LHCN-M2 (cell line): ENCODE measurements at regions not wholly inside any gene's neighbourhood (a gene's known extent, or its start where the extent isn't known, plus 50 kb on each side); places are given as distances from the start of the nearest gene placed in this dataset.
"Not testable (repeated sequence)": the region's sequence is repeated elsewhere in the genome, so short reads cannot be mapped to it uniquely, and the experiment has no call there.

ENCODE experiments used
- DNase-seq: peaks from one replicate; pipeline ENCODE4 v3.0.0-alpha.2; 2012; ENCODE audit warnings: low read depth

DNA sequence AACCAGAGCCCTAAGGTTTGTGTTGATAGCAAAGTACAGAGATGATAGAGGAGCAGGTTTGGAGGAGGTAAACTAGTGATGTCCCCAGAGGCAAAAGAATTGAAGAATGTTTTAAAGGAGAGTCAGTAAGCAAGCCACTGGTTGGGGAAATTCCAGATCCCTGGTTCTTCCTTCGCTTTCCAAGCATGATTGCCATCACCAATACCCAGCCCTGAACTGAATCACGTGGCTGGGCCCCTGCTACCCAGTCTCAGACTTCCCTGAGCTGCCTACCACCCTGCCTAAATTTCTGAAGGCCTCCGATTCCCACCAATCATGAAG lies 95.3 kb upstream of the FOXN2 start:
- DNase-seq = no peak

- no peak for DNase-seq
Observed at GRCh38 chr2:48219555-48220436, 94.7 kb upstream of the FOXN2 start.

- DNase-seq = no peak
Observed at GRCh38 chr2:48220501-48220900, 94.0 kb upstream of the FOXN2 start.

- DNase-seq = no peak
Observed at GRCh38 chr2:48221846-48222516, 92.5 kb upstream of the FOXN2 start.

DNA sequence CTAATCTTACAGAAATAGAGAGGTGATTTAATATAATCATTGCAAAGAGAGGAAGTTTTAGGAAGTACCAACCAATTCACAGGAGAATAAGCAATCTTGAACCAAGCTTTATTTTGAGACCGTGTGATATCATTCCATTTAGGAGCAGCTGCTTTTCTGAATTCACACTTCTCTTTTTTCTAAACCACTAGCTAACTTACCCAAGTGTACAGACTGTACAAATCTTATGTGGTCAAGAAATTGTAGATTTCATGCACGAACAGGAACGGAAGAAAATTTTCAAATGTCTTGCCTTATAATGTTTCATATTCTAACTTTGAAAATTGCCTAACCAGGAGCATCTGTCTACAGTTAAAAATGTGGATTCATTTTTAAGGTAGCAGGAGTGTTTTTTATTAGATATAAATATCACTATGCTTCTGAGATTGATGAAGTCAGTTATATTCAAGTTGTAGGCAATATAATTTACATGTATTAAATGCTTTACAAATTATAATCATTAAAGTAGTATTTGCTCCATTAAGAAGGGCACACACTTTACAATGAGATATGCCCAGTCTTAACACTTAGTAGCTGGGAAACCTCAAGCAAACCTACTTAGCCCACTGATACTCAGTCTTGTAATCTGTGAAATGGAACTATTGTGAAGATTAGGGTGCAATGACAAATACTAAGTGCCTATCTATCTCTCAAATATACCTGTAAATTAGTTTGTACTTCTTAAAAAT lies 86.7 kb upstream of the FOXN2 start:
- DNase-seq = peak; percentile 94

DNA sequence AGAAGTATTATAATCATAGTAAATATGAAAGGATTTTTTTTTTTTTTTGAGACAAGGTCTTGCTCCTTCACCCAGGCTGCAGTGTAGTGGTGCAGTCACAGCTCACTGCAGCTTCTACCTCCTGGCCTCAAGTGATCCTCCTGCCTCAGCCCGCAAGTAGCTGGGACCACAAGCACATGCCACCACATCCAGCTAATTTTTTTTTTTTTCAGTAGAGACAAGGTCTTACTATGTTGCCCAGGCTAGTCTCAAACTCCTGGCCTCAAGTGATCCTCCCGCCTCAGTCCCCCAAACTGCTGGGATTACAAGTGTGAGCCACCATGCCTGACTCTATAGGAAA lies 86.2 kb upstream of the FOXN2 start:
- no peak for DNase-seq

GRCh38 chr2:48229063-48229462 lies 85.4 kb upstream of the FOXN2 start:
- no peak for DNase-seq

DNA sequence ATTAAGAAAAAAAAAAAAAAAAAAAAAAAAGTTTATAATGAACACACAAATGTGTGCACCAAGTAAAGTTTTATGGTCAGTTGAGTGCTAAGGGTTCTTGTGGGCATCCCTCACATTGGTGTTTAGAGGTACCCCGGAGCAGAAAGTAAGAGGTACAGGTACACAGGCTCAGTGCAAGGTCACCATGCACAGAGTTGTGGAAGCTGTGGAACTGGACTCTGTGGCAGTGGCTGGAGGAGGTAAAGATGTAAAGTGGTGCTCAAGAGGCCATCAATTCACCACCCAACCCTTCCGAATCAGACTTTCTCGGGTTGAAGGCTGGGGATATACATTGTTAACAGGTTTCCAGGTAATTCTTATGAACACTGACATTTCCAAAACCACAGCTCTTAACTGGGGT lies 83.6 kb upstream of the FOXN2 start:
- DNase-seq = no peak

- DNase-seq = no peak
Observed at GRCh38 chr2:48232351-48232750, 82.1 kb upstream of the FOXN2 start.

DNA sequence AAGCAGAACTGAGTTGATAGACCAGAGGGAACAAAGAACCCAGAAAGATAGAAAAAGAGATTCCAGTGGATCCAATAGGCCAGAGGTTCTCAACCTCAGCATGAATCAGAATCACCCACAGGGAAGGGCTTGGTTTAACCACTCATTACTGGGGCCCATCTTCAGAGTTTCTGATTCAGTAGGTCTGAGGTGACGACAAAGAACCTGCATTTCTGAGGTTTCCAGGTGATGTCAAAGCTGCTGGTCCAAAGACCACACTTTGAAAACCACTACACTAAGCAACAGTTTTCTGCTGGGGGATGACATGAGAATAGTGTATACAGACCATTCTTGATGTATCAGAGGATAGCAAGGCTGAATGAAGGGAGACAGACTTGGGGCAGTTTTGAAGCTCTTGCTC lies 81.5 kb upstream of the FOXN2 start:
- DNase-seq = no peak

DNA sequence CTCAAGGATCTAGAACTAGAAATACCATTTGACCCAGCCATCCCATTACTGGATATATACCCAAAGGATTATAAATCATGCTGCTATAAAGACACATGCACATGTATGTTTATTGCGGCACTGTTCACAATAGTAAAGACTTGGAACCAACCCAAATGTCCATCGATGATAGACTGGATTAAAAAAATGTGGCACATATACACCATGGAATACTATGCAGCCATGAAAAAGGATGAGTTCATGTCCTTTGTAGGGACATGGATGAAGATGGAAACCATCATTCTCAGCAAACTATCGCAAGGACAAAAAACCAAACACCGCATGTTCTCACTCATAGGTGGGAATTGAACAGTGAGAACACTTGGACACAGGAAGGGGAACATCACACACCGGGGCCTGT lies 80.7 kb upstream of the FOXN2 start:
- DNase-seq = not testable (repeated sequence)

GRCh38 chr2:48235076-48235475 lies 79.4 kb upstream of the FOXN2 start:
- DNase-seq = no peak

GRCh38 chr2:48238381-48238780 lies 76.1 kb upstream of the FOXN2 start:
- DNase-seq = no peak

DNA sequence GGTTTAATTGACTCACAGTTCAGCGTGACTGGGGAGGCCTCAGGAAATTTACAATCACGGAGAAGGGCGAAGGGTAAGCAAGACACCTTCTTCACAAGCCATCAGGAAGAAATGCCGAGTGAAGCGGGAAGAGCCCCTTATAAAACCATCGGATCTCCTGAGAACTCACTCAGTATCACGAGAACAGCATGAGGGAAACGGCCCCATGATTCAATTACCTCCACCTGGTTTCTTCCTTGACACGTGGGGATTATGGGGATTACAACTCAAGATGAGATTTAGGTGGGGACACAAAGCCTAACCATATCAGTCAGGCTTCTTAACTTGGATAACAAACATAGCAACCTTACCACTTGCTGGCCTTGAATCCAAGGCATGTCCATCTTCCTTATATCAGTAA lies 73.6 kb upstream of the FOXN2 start:
- no peak for DNase-seq

GRCh38 chr2:48247206-48247605 lies 67.3 kb upstream of the FOXN2 start:
- no peak for DNase-seq

DNA sequence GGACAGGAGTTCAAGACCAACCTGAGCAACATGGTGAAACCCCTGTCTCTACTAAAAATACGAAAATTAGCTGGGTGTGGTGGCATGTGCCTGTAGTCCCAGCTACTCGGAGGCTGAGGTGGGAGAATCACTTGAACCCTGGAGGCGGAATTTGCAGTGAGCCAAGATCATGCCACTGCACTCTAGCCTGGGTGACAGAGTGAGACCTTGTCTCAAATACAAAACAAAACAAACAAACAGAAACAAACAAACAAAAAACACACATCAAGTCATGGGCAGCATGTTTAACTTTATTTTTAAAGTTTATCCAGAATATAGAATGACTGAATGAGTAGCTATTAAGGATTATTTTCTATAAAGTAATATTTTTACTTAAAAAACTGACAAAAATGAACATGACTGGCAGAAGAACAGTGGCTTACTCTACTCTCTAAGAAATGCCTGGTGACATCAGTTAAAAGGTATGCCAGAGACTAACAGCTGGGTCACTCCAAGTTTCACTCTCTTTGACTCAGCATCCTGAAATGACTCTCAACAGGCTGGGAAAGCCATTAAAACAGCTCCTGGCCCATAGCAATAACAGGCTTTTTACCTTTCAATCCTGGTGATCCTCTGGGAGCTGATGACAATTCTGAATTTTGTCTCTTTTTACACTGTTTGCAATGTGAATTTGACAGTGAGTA lies 66.1 kb upstream of the FOXN2 start:
- DNase-seq = peak; percentile 96

GRCh38 chr2:48249025-48249424 lies 65.5 kb upstream of the FOXN2 start:
- peak; percentile 74 for DNase-seq

DNA sequence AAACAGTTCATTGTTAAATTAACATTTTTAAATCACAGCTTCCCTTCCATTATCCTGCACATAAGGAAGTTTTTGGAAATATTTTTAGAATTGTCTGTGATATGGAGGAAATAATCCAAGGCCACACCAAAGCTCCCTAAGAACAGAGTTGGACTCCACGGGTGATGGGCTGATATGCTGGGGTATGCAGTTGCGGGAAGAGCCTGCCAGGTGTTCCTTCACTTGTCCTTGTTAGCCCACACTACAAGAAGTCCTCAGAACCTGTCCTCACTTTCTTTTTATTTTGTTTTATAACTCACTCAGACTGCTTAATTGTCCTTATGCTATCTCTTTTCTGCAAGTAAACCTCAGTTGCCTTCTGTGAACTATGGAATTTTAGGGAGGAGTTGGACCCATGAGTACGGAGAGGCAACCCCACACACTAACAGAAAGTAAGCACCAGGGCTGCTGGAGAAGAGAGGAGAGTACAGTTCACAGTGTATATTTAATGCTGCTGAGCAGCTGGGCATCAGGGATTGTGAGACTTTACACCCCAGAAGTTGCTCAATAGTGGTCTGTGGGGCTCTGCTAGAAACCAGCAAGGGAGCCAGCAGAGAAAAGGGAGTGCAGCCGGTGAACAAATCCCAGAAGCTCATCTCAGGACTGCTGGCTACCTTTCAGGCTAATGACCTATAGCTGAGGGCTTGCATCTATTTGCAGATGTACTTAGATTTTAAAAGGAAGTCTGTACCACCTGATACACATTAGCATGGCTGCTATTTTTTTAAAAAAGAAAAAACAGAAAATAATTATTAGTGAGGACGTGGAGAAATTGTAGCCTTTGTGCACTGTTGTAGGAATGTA lies 64.6 kb upstream of the FOXN2 start:
- peak; percentile 84 for DNase-seq

GRCh38 chr2:48250474-48250844 lies 64.0 kb upstream of the FOXN2 start:
- no peak for DNase-seq

DNA sequence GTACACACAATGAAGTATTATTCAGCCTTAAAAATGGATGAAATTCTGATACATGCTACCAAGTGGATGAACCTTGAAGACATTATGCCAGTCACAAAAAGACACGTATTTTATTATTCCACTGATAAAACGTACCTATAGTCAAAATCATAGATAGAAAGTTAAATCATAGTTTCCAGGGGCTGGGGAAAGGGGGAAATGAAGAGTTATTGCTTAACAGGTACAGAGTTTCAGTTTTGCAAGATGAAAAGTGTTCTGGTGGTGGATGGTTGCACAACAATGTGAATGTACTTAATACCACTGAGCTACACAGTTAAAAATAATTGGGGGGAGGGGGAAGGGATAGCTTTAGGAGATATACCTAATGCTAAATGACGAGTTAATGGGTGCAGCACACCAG lies 63.5 kb upstream of the FOXN2 start:
- peak; percentile 40 for DNase-seq

DNA sequence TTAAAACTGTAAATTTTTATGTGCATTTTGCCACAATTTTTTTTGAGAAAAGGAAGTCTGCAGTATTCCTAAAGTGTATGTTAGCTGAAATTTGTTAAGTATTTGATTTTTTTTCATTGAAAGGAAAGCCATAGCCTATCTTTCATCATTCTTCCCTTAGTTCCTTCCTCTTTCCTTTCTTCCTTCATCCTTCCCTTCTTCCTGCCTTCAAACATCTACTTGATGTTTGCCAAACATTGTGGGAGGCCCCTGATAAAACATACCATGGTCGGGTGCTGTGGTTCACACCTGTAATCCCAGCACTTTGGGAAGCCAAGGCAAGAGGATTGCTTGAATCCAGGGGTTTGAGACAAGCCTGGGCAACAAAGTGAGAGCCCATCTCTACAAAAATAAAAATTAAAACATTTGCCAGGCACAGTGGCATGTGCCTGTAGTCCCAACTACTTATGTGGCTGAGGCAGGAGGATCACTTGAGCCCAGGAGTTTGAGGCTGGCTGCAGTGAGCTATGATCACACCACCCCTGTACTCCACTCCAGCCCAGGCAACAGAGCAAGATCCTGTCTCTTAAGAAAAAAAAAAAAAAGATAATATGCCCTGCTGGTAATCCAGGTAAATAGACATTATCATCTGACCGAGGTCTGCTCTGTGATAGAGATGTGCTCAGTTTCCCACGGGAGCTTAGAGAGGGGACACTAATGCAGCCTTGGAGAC lies 62.9 kb upstream of the FOXN2 start:
- no peak for DNase-seq
